ENCODE measurements at regions not wholly inside any gene's neighbourhood (a gene's known extent, or its start where the extent isn't known, plus 50 kb on each side); places are given as distances from the start of the nearest gene placed in this dataset.

GRCh38 chr7:81637534-81637933 lies 132.3 kb downstream of the HGF start:
- TF ChIP-seq ZFX (CRISPR knock-in tag; IDR thresholded peaks at IDR 0.05; ENCODE audit: low read depth) (no peak), NKX3-1 (CRISPR knock-in tag; IDR thresholded peaks at IDR 0.05) (no peak), DMAP1 (CRISPR knock-in tag; IDR thresholded peaks at IDR 0.05) (no peak), CTCF (CRISPR knock-in tag; IDR thresholded peaks at IDR 0.05) (no peak), EP300 (IDR thresholded peaks at IDR 0.05; ENCODE audit: low read depth in 2 of 2, low read length in 2 of 2) (no peak), EP300 (CRISPR knock-in tag; IDR thresholded peaks at IDR 0.05; ENCODE audit: borderline replicate concordance) (no peak), RNF219 (CRISPR knock-in tag; IDR thresholded peaks at IDR 0.05) (no peak), ZBTB40 (IDR thresholded peaks at IDR 0.05) (no peak), ZBTB40 (CRISPR knock-in tag; IDR thresholded peaks at IDR 0.05) (no peak), EHMT2 (IDR thresholded peaks at IDR 0.05; ENCODE audit: borderline replicate concordance, low read depth, low read length) (no peak), POLR2AphosphoS5 (IDR thresholded peaks at IDR 0.05; ENCODE audit: low read depth, low read length) (no peak), YY1 (IDR thresholded peaks at IDR 0.05; ENCODE audit: insufficient read depth, insufficient replicate concordance, low read depth, low read length) (no peak)

Measured in HepG2 (cell line).